PC-3 (cell line): ENCODE measurements at regions not wholly inside any gene's neighbourhood (a gene's known extent, or its start where the extent isn't known, plus 50 kb on each side); places are given as distances from the start of the nearest gene placed in this dataset.
"Not testable (repeated sequence)": the region's sequence is repeated elsewhere in the genome, so short reads cannot be mapped to it uniquely, and the experiment has no call there.

Experiments
- ATAC-seq: fragments of 200-7000 bp; cut with Tn5 transposase; 2 replicates; pipeline ENCODE4 v1.9.1; 2020; ENCODE audit warnings: mild to moderate bottlenecking, moderate library complexity
- BruUV-seq: library from RNA; stranded (reverse); fragments of 400-500 nt; replicated peaks from 2 replicates; lab custom pipeline; 2021; lab: Mats Ljungman, UMichigan
- CTCF ChIA-PET: fragments of 300-600 bp; sonication (Branson Sonifier 250); formaldehyde crosslinking; loops from one replicate; lab custom pipeline; 2022; ENCODE audit warnings: antibody characterized with exemption; lab: Charles Lee
- POLR2A ChIA-PET: fragments of 300-600 bp; sonication (Branson Sonifier 250); formaldehyde crosslinking; loops from one replicate; lab custom pipeline; 2022; ENCODE audit warnings: antibody characterized with exemption; ENCODE audit not compliant: unreplicated experiment; lab: Charles Lee
- DNase-seq: peaks from one replicate; pipeline ENCODE4 v3.0.0-alpha.2; 2015
- H2AFZ ChIP-seq: fragments of 300-600 bp; sonication (generic); 2 replicates; pipeline ENCODE4 v1.6.0; 2016; ENCODE audit warnings: antibody characterized with exemption, low read length
- H3F3A ChIP-seq: fragments of 300-600 bp; sonication (generic); one replicate; pipeline ENCODE4 v1.6.0; 2017; ENCODE audit warnings: antibody characterized with exemption, low read length, control low read depth, mild to moderate bottlenecking; ENCODE audit not compliant: unreplicated experiment
- H3K27ac ChIP-seq: fragments of 300-600 bp; sonication (generic); 2 replicates; pipeline ENCODE4 v1.5.1; 2016; ENCODE audit warnings: mild to moderate bottlenecking, low read length
- H3K27me3 ChIP-seq: fragments of 300-600 bp; sonication (generic); 2 replicates; pipeline ENCODE4 v1.6.1; 2016; ENCODE audit warnings: low read length, mixed read lengths
- H3K36me3 ChIP-seq: fragments of 300-600 bp; sonication (generic); 2 replicates; pipeline ENCODE4 v1.6.1; 2016; ENCODE audit warnings: low read depth, mixed run types, low read length, mixed read lengths
- H3K4me1 ChIP-seq: fragments of 300-600 bp; sonication (generic); 2 replicates; pipeline ENCODE4 v1.5.1; 2016; ENCODE audit warnings: low read length; ENCODE audit not compliant: insufficient read depth
- H3K4me2 ChIP-seq: fragments of 300-600 bp; sonication (generic); 2 replicates; pipeline ENCODE4 v1.6.0; 2016; ENCODE audit warnings: low read length
- H3K4me3 ChIP-seq: fragments of 300-600 bp; sonication (generic); 2 replicates; pipeline ENCODE4 v1.5.1; 2016; ENCODE audit warnings: mild to moderate bottlenecking, low read length, mixed read lengths
- H3K79me2 ChIP-seq: fragments of 300-600 bp; sonication (generic); 2 replicates; pipeline ENCODE4 v1.6.1; 2017; ENCODE audit warnings: low read length, mixed read lengths
- H3K9ac ChIP-seq: fragments of 300-600 bp; sonication (generic); 2 replicates; pipeline ENCODE4 v1.6.0; 2016; ENCODE audit warnings: mild to moderate bottlenecking, low read length
- H3K9me2 ChIP-seq: fragments of 300-600 bp; sonication (generic); replicated peaks from 2 replicates; pipeline ENCODE4 v1.6.1; 2016; ENCODE audit warnings: mixed run types, low read length, mixed read lengths
- H3K9me3 ChIP-seq: fragments of 300-600 bp; sonication (generic); 2 replicates; pipeline ENCODE4 v1.6.1; 2016; ENCODE audit warnings: low read length, mixed read lengths
- H4K20me1 ChIP-seq: fragments of 300-600 bp; sonication (generic); 2 replicates; pipeline ENCODE4 v1.6.1; 2016; ENCODE audit warnings: low read length, mixed read lengths
- intact Hi-C: fragments of 100-400 bp; cut with micrococcal nuclease; formaldehyde crosslinking; loops from 2 replicates; pipeline ENCODE4 v1.9.0; 2023

- intact Hi-C loops, BruUV-seq, CTCF ChIA-PET: not testable (repeated sequence)
Observed at GRCh38 chr22:11029967-11030366, 4498.0 kb upstream of the OR11H1 start.

DNA sequence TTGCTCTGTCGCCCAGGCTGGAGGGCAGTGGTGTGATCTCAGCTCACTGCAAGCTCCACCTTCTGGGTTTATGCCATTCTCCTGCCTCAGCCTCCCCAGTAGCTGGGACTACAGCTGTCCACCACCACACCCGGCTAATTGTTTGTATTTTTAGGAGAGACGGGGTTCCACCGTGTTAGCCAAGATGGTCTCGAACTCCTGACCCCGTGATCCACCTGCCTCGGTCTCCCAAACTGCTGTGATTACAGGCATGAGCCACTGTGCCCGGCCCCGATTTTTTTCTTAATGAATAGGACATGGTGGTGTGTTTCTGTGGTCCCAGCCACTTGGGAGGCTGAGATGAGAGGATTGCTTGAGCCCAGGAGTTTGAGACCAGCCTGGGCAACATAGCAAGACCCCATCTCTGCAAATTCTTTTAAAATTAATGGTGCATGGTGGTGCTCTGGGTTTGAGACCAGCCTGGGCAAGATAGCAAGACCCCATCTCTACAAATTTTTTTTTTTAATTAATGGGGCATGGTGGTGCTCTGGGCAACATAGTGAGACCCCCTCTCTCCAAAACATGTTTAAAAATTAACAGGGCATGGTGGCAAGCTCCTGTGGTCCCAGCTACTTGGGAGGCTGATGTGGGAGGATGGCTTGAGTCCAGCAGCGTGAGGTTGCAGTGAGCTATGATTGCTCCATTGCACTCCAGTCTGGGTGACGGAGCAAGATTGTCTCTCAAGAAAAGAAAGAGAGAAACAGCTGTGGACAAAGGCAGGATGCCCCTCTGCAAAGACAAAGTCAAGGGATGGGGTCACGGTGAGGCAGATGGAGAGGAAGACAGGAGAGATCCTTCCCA is 4497.2 kb upstream of the OR11H1 start:
- H3K27me3 ChIP-seq, H3K9me2 ChIP-seq, ATAC-seq, BruUV-seq, H3K4me2 ChIP-seq, CTCF ChIA-PET, POLR2A ChIA-PET, H3K36me3 ChIP-seq, DNase-seq, H3K79me2 ChIP-seq, H3K4me3 ChIP-seq, H3K4me1 ChIP-seq, H4K20me1 ChIP-seq, H3K27ac ChIP-seq, intact Hi-C loops, H3F3A ChIP-seq, H2AFZ ChIP-seq, H3K9ac ChIP-seq: not testable (repeated sequence)
- peaks cover 15% of the 10 kb centered on the region for H3K9me3 ChIP-seq

More at GRCh38 chr22:11029967-11030366, 4498.0 kb upstream of the OR11H1 start:
- H3K27me3 ChIP-seq, H3K36me3 ChIP-seq, H3K9ac ChIP-seq, ATAC-seq, H3K4me2 ChIP-seq, H3F3A ChIP-seq, DNase-seq, H3K4me1 ChIP-seq, H3K79me2 ChIP-seq, H2AFZ ChIP-seq, POLR2A ChIA-PET, H3K4me3 ChIP-seq, H3K9me2 ChIP-seq, H4K20me1 ChIP-seq, H3K27ac ChIP-seq: not testable (repeated sequence)
- H3K9me3 ChIP-seq = peaks cover 15% of the 10 kb centered on the region

GRCh38 chr22:11032115-11032514 is 4495.9 kb upstream of the OR11H1 start:
- POLR2A ChIA-PET, intact Hi-C loops: not testable (repeated sequence)

DNA sequence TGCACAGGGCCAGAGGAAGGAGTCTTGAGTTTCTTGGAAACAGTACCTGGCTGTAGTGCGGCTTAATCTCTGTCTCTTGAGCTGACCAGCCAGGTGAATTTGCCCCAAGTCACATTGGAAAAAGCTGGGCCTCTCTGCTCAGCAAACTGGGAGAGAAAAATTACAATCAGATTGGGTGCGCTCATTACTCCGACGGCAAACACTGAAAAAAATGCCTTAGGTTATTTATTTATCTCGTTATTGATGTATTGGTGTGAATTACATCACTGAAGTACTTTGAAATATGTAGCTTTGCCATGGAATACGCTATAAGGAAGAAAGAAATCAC is 4493.4 kb upstream of the OR11H1 start:
- H2AFZ ChIP-seq, H3K27me3 ChIP-seq, H3K9me2 ChIP-seq, H3K36me3 ChIP-seq, H3K79me2 ChIP-seq, H3K4me3 ChIP-seq, POLR2A ChIA-PET, H3K4me1 ChIP-seq, H4K20me1 ChIP-seq, H3F3A ChIP-seq, CTCF ChIA-PET, BruUV-seq, H3K9ac ChIP-seq, H3K4me2 ChIP-seq, ATAC-seq, intact Hi-C loops, H3K27ac ChIP-seq, DNase-seq: not testable (repeated sequence)
- peaks cover 38% of the 10 kb centered on the region for H3K9me3 ChIP-seq

More at GRCh38 chr22:11032115-11032514, 4495.9 kb upstream of the OR11H1 start:
- H2AFZ ChIP-seq, BruUV-seq, H4K20me1 ChIP-seq, H3K9me2 ChIP-seq, H3K4me1 ChIP-seq, H3K27ac ChIP-seq, CTCF ChIA-PET, H3K9ac ChIP-seq, DNase-seq, H3K27me3 ChIP-seq, H3K36me3 ChIP-seq, H3K79me2 ChIP-seq, ATAC-seq, H3K4me3 ChIP-seq, H3F3A ChIP-seq, H3K4me2 ChIP-seq: not testable (repeated sequence)
- H3K9me3 ChIP-seq = peaks cover 21% of the 10 kb centered on the region

DNA sequence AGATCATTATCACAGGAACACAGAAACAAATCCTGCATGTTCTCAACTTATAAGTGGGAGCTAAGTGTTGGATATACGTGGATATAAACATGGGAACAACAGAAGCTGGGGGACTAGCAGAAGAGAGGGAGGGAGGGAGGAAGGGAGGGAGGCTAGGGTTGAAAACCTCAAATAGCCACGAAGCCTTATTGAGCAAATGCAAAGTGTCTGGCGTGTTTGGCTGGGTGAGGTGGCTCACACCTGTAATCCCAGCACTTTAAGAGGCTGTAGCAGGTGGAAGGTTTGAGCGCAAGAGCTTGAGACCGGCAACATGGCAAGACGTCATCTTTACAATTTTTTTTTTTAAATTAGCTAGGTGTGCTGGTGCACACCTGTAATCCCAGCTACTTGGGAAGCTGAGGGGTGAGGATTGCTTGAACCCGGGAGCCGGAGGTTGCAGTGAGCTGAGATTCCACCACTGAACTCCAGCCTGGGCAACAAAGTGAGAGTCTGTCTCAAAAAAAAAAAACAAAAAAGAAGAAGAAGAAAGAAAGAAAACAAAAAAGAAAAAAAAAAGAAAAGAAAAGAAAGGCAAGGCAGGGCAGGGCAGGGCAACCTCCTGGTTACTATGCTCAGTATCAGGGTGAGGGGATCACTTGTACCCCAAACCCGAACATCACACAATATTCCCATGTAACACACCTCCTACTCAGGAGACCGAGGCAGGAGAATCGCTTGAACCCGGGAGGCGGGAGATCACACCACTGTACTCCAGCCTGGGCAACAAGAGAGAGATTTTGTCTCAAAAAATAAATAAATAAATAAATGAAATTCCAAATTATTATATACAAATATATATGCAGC is 4492.7 kb upstream of the OR11H1 start:
- H3K4me2 ChIP-seq, H3K36me3 ChIP-seq, BruUV-seq, H4K20me1 ChIP-seq, H3F3A ChIP-seq, H3K9me2 ChIP-seq, H3K27me3 ChIP-seq, DNase-seq, H3K79me2 ChIP-seq, H2AFZ ChIP-seq, H3K4me1 ChIP-seq, H3K4me3 ChIP-seq, H3K27ac ChIP-seq, intact Hi-C loops, H3K9ac ChIP-seq, POLR2A ChIA-PET, ATAC-seq, CTCF ChIA-PET: not testable (repeated sequence)
- H3K9me3 ChIP-seq = peaks cover 38% of the 10 kb centered on the region

- H3K79me2 ChIP-seq, intact Hi-C loops, H3F3A ChIP-seq, H3K27ac ChIP-seq, H3K4me1 ChIP-seq, H3K27me3 ChIP-seq, H3K4me3 ChIP-seq, H3K4me2 ChIP-seq, H3K36me3 ChIP-seq, H4K20me1 ChIP-seq, CTCF ChIA-PET, ATAC-seq, H3K9me2 ChIP-seq, H2AFZ ChIP-seq, BruUV-seq, POLR2A ChIA-PET, DNase-seq, H3K9ac ChIP-seq: not testable (repeated sequence)
- peaks cover 30% of the 10 kb centered on the region for H3K9me3 ChIP-seq
Observed at GRCh38 chr22:11037314-11037713, 4490.7 kb upstream of the OR11H1 start.
